ENCODE measurements at regions not wholly inside any gene's neighbourhood (a gene's known extent, or its start where the extent isn't known, plus 50 kb on each side); places are given as distances from the start of the nearest gene placed in this dataset.
"Not testable (repeated sequence)": the region's sequence is repeated elsewhere in the genome, so short reads cannot be mapped to it uniquely, and the experiment has no call there.

- no peaks in the 10 kb centered on the region for H3K36me3 ChIP-seq
- no peaks in the 10 kb centered on the region for H3K9me3 ChIP-seq
- H3K27ac ChIP-seq: no peak overlapping the region
- H3K4me1 ChIP-seq: no peaks in the 10 kb centered on the region
- no peak overlapping the region for H3K4me3 ChIP-seq
- no peak for DNase-seq (ENCODE audit: low spot score)
- no peaks in the 10 kb centered on the region for H3K27me3 ChIP-seq
- no peak for TF ChIP-seq CTCF (IDR thresholded peaks at IDR 0.05)
These were observed 285.0 kb downstream of the C11orf87 start for GRCh38 chr11:109706945-109707344.

- H3K4me3 ChIP-seq: no peak overlapping the region
- H3K27ac ChIP-seq: no peak overlapping the region
- TF ChIP-seq CTCF (IDR thresholded peaks at IDR 0.05): no peak
These were observed 285.4 kb downstream of the C11orf87 start for GRCh38 chr11:109707411-109707810.

GRCh38 chr11:109708184-109708583 is 286.2 kb downstream of the C11orf87 start:
- H3K36me3 ChIP-seq: no peaks in the 10 kb centered on the region
- H3K4me1 ChIP-seq: no peaks in the 10 kb centered on the region
- no peaks in the 10 kb centered on the region for H3K27me3 ChIP-seq
- H3K9me3 ChIP-seq: no peaks in the 10 kb centered on the region
- H3K27ac ChIP-seq: no peak overlapping the region
- H3K4me3 ChIP-seq: no peak overlapping the region
- DNase-seq (ENCODE audit: low spot score): no peak
- TF ChIP-seq CTCF (IDR thresholded peaks at IDR 0.05): no peak

More at GRCh38 chr11:109707411-109707810, 285.4 kb downstream of the C11orf87 start:
- DNase-seq (ENCODE audit: low spot score): no peak
- Histone ChIP-seq H3K9me3 (no peaks in the 10 kb centered on the region), H3K27me3 (no peaks in the 10 kb centered on the region), H3K36me3 (no peaks in the 10 kb centered on the region), H3K4me1 (no peaks in the 10 kb centered on the region)

GRCh38 chr11:109714444-109714843 is 292.5 kb downstream of the C11orf87 start:
- H3K4me1 ChIP-seq; DNase-seq (ENCODE audit: low spot score): not testable (repeated sequence)

GRCh38 chr11:109715424-109715823 is 293.4 kb downstream of the C11orf87 start:
- not testable (repeated sequence) for H3K4me3 ChIP-seq; H3K27ac ChIP-seq; H3K27me3 ChIP-seq; DNase-seq (ENCODE audit: low spot score); H3K4me1 ChIP-seq; H3K36me3 ChIP-seq
- peaks cover 0 to 14% of the 10 kb centered on the region in 2 donors for H3K9me3 ChIP-seq

More at GRCh38 chr11:109714444-109714843, 292.5 kb downstream of the C11orf87 start:
- H3K27ac ChIP-seq, H3K27me3 ChIP-seq, H3K36me3 ChIP-seq, H3K4me3 ChIP-seq: not testable (repeated sequence)
- H3K9me3 ChIP-seq: peaks cover 0 to 14% of the 10 kb centered on the region in 2 donors

GRCh38 chr11:109726061-109726460 is 304.1 kb downstream of the C11orf87 start:
- H3K27ac ChIP-seq: no peak overlapping the region
- H3K4me3 ChIP-seq: no peak overlapping the region
- no peaks in the 10 kb centered on the region for H3K4me1 ChIP-seq
- no peaks in the 10 kb centered on the region for H3K9me3 ChIP-seq
- H3K36me3 ChIP-seq: no peaks in the 10 kb centered on the region
- DNase-seq (ENCODE audit: low spot score): no peak
- TF ChIP-seq CTCF (IDR thresholded peaks at IDR 0.05): no peak
- no peaks in the 10 kb centered on the region for H3K27me3 ChIP-seq

- H3K27ac ChIP-seq: no peak overlapping the region
These were observed 306.1 kb downstream of the C11orf87 start for GRCh38 chr11:109728056-109728455.

More at GRCh38 chr11:109728056-109728455, 306.1 kb downstream of the C11orf87 start:
- H3K4me1 ChIP-seq: no peaks in the 10 kb centered on the region
- H3K27me3 ChIP-seq: no peaks in the 10 kb centered on the region
- no peak overlapping the region for H3K4me3 ChIP-seq
- no peaks in the 10 kb centered on the region for H3K36me3 ChIP-seq
- H3K9me3 ChIP-seq: no peaks in the 10 kb centered on the region
- TF ChIP-seq CTCF (IDR thresholded peaks at IDR 0.05): no peak
- DNase-seq (ENCODE audit: low spot score): no peak
